Esophagus squamous epithelium (tissue), 4 donors: ENCODE measurements at regions not wholly inside any gene's neighbourhood (a gene's known extent, or its start where the extent isn't known, plus 50 kb on each side); places are given as distances from the start of the nearest gene placed in this dataset.

Experiments
- POLR2A ChIP-seq, 4 donors: fragments of 450-650 bp; IDR thresholded peaks; one replicate each; pipeline ENCODE4 v1.6.1; 2017; ENCODE audit warnings: antibody characterized with exemption in 4 of 4, mild to moderate bottlenecking in 4 of 4, moderate library complexity in 3 of 4
- TF ChIP-seq, protein P1 (sequence below), 6 experiments: fragments of 450-650 bp in 4 of 6; fragments of 200-600 bp in 2 of 6; sonication (generic) in 2 of 6; IDR thresholded peaks; one replicate each; pipeline ENCODE4 v1.5.1; 2016 to 2019; ENCODE audit warnings: antibody characterized with exemption in 6 of 6, mild to moderate bottlenecking in 4 of 6, moderate library complexity in 4 of 6

DNA sequence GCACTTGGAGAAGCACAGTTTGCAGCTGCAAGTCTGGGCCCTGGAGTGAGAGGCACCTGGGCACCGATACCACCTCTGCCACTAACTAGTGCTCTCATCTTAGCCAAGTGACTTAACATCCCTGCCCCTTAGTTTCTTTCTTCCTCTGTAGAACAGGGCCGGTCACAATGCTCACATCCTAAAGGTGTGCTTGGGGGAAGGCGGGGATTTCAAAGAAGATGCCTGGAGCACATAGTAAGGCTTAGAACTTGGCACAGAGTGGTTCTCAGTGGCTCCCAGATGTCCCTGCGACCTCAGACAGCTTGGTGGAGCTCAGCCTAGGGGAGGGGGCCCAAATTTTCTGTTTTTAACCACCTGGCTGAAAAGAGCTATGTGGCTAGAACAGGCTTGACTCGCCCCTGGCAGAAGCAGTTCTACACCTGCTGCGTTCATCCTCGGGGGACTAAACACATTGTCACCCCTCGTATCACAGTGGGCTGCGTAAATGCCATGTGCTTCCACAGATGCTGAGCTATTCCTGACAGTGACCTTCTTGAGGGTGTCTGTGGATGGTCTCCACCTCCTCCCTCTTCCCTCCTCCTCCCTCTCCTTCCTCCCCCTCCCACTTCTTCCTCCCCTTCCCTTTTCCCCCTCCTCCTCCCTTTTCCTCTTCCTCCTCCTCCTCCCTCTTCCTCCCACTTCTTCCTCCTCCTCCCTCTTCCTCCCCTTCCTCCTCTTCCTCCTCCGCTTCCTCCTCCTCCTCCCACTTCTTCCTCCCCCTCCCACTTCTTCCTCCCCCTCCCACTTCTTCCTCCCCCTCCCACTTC, 112.1 kb downstream of the PHETA1 start:
- TF ChIP-seq, protein P1, sequence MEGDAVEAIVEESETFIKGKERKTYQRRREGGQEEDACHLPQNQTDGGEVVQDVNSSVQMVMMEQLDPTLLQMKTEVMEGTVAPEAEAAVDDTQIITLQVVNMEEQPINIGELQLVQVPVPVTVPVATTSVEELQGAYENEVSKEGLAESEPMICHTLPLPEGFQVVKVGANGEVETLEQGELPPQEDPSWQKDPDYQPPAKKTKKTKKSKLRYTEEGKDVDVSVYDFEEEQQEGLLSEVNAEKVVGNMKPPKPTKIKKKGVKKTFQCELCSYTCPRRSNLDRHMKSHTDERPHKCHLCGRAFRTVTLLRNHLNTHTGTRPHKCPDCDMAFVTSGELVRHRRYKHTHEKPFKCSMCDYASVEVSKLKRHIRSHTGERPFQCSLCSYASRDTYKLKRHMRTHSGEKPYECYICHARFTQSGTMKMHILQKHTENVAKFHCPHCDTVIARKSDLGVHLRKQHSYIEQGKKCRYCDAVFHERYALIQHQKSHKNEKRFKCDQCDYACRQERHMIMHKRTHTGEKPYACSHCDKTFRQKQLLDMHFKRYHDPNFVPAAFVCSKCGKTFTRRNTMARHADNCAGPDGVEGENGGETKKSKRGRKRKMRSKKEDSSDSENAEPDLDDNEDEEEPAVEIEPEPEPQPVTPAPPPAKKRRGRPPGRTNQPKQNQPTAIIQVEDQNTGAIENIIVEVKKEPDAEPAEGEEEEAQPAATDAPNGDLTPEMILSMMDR (IDR thresholded peaks at IDR 0.05), result no peak
- no peak for TF ChIP-seq POLR2A (IDR thresholded peaks at IDR 0.05)
